ENCODE measurements at regions not wholly inside any gene's neighbourhood (a gene's known extent, or its start where the extent isn't known, plus 50 kb on each side); places are given as distances from the start of the nearest gene placed in this dataset.
A peak's percentile ranks its signal among the peaks of the same experiment; 100 is the strongest.
"Not testable (repeated sequence)": the region's sequence is repeated elsewhere in the genome, so short reads cannot be mapped to it uniquely, and the experiment has no call there.

DNA sequence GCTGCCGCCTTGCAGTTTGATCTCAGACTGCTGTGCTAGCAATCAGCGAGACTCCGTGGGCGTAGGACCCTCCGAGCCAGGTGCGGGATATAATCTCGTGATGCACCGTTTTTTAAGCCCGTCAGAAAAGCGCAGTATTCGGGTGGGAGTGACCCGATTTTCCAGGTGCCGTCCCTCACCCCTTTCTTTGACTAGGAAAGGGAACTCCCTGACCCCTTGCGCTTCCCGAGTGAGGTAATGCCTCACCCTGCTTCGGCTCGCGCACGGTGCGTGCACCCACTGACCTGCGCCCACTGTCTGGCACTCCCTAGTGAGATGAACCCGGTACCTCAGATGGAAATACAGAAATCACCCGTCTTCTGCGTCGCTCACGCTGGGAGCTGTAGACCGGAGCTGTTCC is 438.5 kb upstream of the CDH10 start:
- DNase-seq; H3K27ac ChIP-seq (ENCODE audit: low read length); H3K4me1 ChIP-seq (ENCODE audit: control insufficient read depth, insufficient read depth, low read length); H3K27me3 ChIP-seq (ENCODE audit: control insufficient read depth, insufficient read depth, low read length); H3K9me3 ChIP-seq (replicated peaks; ENCODE audit: control insufficient read depth, low read depth, low read length); H3K4me3 ChIP-seq (ENCODE audit: low read length); H3K36me3 ChIP-seq (ENCODE audit: control insufficient read depth, insufficient read depth, low read length): not testable (repeated sequence)
- 100% methylated on average over 5 of the region's 27 CpGs for WGBS (ENCODE audit: insufficient coverage)

DNA sequence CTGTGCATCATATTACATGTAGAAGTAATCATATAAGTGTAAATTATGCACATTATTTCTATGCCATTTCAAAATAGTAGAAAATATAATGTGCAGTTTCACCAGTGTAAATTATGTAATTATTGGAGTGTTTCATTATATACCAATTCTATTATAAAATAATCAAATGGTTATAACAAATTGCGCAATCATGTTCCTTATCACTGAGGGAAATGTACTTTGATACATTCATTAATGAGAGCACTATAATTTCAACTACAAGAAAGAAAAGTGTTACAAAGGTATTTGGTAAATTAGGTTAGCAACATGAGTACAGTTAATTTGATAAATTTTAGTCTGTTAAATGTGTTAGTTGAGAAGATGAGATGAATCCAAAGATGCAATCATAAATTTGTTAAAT is 421.5 kb upstream of the CDH10 start:
- no CpG with 5 or more reads among the region's 1 CpG for WGBS (ENCODE audit: insufficient coverage)
- no peak for DNase-seq
- H3K36me3 ChIP-seq (ENCODE audit: control insufficient read depth, insufficient read depth, low read length) = no peaks in the 10 kb centered on the region
- H3K4me1 ChIP-seq (ENCODE audit: control insufficient read depth, insufficient read depth, low read length) = no peaks in the 10 kb centered on the region
- no peaks in the 10 kb centered on the region for H3K27me3 ChIP-seq (ENCODE audit: control insufficient read depth, insufficient read depth, low read length)
- no peak overlapping the region for H3K4me3 ChIP-seq (ENCODE audit: low read length)
- H3K27ac ChIP-seq (ENCODE audit: low read length) = no peak overlapping the region
- H3K9me3 ChIP-seq (replicated peaks; ENCODE audit: control insufficient read depth, low read depth, low read length) = no peaks in the 10 kb centered on the region

DNA sequence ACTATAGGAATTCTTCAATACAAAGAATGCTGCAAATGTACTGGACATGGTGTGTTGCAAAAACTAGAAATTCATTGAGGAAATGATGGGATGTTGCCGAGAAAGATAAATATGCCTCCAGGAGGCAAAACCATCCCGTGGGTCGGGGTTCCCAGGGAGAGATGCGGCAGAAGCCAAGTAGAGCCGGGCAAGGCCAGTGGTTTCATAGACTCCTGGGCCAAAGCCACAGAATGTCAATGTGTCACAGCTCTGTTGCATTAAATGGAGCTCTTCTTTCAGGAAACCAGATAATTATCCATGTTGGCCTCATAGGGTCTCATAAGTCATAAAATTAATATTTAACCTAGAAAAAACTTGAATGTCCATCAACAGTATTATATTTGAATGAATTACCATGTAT is 419.5 kb upstream of the CDH10 start:
- no peak for DNase-seq
- Histone ChIP-seq H3K9me3 (replicated peaks; ENCODE audit: control insufficient read depth, low read depth, low read length) (no peaks in the 10 kb centered on the region), H3K27ac (ENCODE audit: low read length) (no peak overlapping the region), H3K4me1 (ENCODE audit: control insufficient read depth, insufficient read depth, low read length) (no peaks in the 10 kb centered on the region), H3K27me3 (ENCODE audit: control insufficient read depth, insufficient read depth, low read length) (no peaks in the 10 kb centered on the region), H3K4me3 (ENCODE audit: low read length) (no peak overlapping the region), H3K36me3 (ENCODE audit: control insufficient read depth, insufficient read depth, low read length) (no peaks in the 10 kb centered on the region)
- 89% methylated on average over 5 of the region's 5 CpGs for WGBS (ENCODE audit: insufficient coverage)

DNA sequence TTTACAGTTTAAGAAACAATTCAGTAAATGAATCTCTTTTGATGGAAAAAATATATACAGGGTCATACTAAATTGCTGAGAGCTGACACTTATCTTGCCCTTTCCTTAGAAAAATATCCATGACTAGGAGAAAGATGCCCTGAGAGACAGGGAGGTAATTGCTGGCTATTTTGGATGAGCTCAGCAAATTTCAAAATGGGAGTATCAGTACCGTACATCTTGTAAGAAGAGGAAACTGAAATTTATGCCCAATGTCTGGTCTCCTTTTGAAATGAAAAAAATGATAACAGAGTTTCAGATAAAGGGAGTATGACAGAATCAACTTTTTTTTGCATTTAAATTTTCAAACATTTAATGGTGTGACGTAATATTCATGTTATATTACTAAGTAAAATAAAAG is 415.8 kb upstream of the CDH10 start:
- no peak for DNase-seq
- no peaks in the 10 kb centered on the region for H3K4me1 ChIP-seq (ENCODE audit: control insufficient read depth, insufficient read depth, low read length)
- H3K27me3 ChIP-seq (ENCODE audit: control insufficient read depth, insufficient read depth, low read length) = no peaks in the 10 kb centered on the region
- H3K27ac ChIP-seq (ENCODE audit: low read length) = no peak overlapping the region
- H3K9me3 ChIP-seq (replicated peaks; ENCODE audit: control insufficient read depth, low read depth, low read length) = no peaks in the 10 kb centered on the region
- no peaks in the 10 kb centered on the region for H3K36me3 ChIP-seq (ENCODE audit: control insufficient read depth, insufficient read depth, low read length)
- no peak overlapping the region for H3K4me3 ChIP-seq (ENCODE audit: low read length)
- no CpG with 5 or more reads among the region's 2 CpGs for WGBS (ENCODE audit: insufficient coverage)

DNA sequence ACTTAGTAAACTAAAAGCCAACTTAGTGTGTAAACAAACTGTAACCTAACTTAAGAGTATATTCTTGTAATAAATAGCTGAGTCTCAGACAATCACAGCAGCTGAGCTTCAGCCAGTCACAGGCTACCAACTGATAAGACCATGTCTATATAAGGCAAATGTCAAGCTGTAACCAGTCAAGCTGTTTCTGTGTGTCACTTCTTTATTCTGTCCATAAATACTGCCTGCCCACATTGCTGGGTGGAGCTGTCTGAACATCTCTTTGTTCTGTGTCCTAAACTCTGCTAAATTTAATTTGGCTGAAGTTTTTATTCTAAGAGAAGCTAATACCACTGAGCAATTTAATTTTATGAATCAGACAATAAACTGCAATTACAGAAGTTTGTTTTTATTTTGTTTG is 412.1 kb upstream of the CDH10 start:
- Histone ChIP-seq H3K36me3 (ENCODE audit: control insufficient read depth, insufficient read depth, low read length) (no peaks in the 10 kb centered on the region), H3K4me3 (ENCODE audit: low read length) (no peak overlapping the region), H3K4me1 (ENCODE audit: control insufficient read depth, insufficient read depth, low read length) (no peaks in the 10 kb centered on the region), H3K27ac (ENCODE audit: low read length) (no peak overlapping the region), H3K27me3 (ENCODE audit: control insufficient read depth, insufficient read depth, low read length) (no peaks in the 10 kb centered on the region), H3K9me3 (replicated peaks; ENCODE audit: control insufficient read depth, low read depth, low read length) (no peaks in the 10 kb centered on the region)
- no peak for DNase-seq

DNA sequence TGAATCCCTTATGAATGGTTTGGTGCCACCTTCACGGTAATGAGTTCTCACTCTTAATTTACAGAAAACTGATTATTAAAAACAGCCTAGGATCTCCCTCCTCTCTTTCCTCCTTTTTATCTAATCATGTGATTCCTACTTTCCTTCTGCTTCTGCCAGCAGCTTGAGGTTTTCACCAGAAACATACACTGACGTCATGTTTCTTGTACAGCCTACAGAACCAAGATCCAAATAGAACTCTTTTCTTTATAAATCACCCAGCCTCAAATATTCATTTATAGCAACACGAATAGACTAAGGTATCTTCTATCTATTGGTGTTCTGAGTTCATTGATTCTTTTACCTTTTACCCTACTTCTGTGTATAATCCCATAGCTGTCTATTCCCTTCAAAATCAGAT is 388.9 kb upstream of the CDH10 start:
- Histone ChIP-seq H3K4me3 (ENCODE audit: low read length) (no peak overlapping the region), H3K4me1 (ENCODE audit: control insufficient read depth, insufficient read depth, low read length) (no peaks in the 10 kb centered on the region), H3K27ac (ENCODE audit: low read length) (no peak overlapping the region), H3K9me3 (replicated peaks; ENCODE audit: control insufficient read depth, low read depth, low read length) (peaks cover 3% of the 10 kb centered on the region), H3K27me3 (ENCODE audit: control insufficient read depth, insufficient read depth, low read length) (no peaks in the 10 kb centered on the region), H3K36me3 (ENCODE audit: control insufficient read depth, insufficient read depth, low read length) (no peaks in the 10 kb centered on the region)
- DNase-seq = no peak
- WGBS (ENCODE audit: insufficient coverage) = no CpG with 5 or more reads among the region's 3 CpGs

DNA sequence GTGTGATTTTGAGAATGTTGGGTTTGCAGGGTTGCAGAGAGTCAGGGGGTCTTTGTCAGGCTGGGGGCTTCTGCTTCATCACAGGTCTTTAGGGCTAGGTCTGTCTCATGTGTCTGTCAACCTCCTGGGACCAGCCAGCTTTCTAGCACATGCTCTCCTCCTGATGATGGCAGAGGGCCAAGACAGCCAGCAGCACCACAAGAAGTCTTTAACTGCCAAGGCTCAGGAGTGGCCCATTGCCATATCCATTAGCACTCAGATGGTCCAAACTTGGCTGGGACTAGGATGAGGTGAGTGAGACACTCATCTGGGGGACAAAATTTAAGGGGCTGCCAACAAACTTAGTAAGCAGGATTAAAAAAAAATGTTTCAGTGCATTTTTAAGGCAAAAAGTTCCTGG is 384.2 kb upstream of the CDH10 start:
- H3K4me1 ChIP-seq (ENCODE audit: control insufficient read depth, insufficient read depth, low read length) = no peaks in the 10 kb centered on the region
- no peak overlapping the region for H3K4me3 ChIP-seq (ENCODE audit: low read length)
- peaks cover 7% of the 10 kb centered on the region for H3K9me3 ChIP-seq (replicated peaks; ENCODE audit: control insufficient read depth, low read depth, low read length)
- DNase-seq = peak; percentile 5
- H3K27me3 ChIP-seq (ENCODE audit: control insufficient read depth, insufficient read depth, low read length) = no peaks in the 10 kb centered on the region
- no peak overlapping the region for H3K27ac ChIP-seq (ENCODE audit: low read length)
- H3K36me3 ChIP-seq (ENCODE audit: control insufficient read depth, insufficient read depth, low read length) = no peaks in the 10 kb centered on the region

DNA sequence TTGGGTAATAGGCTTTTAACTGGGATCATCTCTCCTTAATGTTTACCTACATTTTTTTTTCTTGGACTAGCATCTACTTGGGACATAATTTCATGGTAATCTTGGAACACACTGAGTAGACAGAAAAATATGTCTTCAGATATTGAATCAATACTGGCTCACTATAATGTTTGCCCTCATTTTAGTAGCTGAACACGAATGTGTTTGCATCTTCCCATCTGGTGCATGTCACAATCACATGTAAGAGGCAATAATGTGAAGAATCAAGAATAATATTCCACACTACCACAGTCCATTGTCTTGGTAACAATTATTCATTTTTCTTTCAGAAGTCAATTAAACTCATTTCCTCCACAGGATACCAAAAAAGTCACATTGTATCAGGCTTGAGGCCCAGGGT is 382.7 kb upstream of the CDH10 start:
- DNase-seq = no peak
- WGBS (ENCODE audit: insufficient coverage) = no CpG with 5 or more reads among the region's 1 CpG
- Histone ChIP-seq H3K27ac (ENCODE audit: low read length) (no peak overlapping the region), H3K4me3 (ENCODE audit: low read length) (no peak overlapping the region), H3K36me3 (ENCODE audit: control insufficient read depth, insufficient read depth, low read length) (no peaks in the 10 kb centered on the region), H3K9me3 (replicated peaks; ENCODE audit: control insufficient read depth, low read depth, low read length) (peaks cover 4% of the 10 kb centered on the region), H3K4me1 (ENCODE audit: control insufficient read depth, insufficient read depth, low read length) (no peaks in the 10 kb centered on the region), H3K27me3 (ENCODE audit: control insufficient read depth, insufficient read depth, low read length) (no peaks in the 10 kb centered on the region)

DNA sequence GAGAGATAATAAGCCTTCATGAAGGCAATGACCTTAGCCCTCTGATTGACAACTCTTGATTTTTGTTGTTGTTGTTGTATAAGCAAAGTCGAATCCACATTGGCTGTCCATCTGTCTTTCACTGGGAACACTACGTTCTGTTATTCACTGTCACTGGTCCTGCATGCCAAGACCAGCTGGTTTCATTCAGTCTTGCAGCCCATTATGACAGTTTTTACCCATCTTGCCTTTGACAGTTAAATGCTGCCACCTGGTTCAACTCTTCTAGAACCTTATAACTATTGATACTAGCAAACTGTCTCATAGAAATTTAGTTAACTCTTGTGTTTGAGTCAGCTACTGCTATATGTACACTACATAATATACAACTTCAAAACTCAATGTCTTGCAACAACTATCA is 382.3 kb upstream of the CDH10 start:
- DNase-seq = no peak
- Histone ChIP-seq H3K27ac (ENCODE audit: low read length) (no peak overlapping the region), H3K27me3 (ENCODE audit: control insufficient read depth, insufficient read depth, low read length) (no peaks in the 10 kb centered on the region), H3K4me1 (ENCODE audit: control insufficient read depth, insufficient read depth, low read length) (no peaks in the 10 kb centered on the region), H3K4me3 (ENCODE audit: low read length) (no peak overlapping the region), H3K9me3 (replicated peaks; ENCODE audit: control insufficient read depth, low read depth, low read length) (peaks cover 4% of the 10 kb centered on the region), H3K36me3 (ENCODE audit: control insufficient read depth, insufficient read depth, low read length) (no peaks in the 10 kb centered on the region)
- 67% methylated on average over 1 of the region's 2 CpGs for WGBS (ENCODE audit: insufficient coverage)

DNA sequence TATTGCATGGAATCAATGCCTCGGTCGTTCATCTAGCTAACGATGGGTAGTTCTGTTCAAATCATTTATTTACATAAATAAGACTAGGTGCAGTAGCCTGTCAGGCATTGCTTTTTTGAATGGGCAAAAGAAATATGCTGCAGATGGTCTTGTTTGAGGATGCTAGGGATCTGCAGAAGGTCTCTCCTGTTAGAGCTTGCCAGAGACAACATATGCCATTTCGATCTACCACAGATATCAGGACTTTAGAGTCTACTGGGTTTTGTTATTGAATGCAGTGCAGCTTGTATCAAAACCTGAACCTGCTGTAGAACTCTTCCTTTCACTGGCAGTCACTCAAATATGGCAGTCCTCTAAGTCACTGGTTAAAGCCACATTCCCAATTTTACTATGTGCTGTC is 381.1 kb upstream of the CDH10 start:
- Histone ChIP-seq H3K27me3 (ENCODE audit: control insufficient read depth, insufficient read depth, low read length) (no peaks in the 10 kb centered on the region), H3K27ac (ENCODE audit: low read length) (no peak overlapping the region), H3K4me3 (ENCODE audit: low read length) (no peak overlapping the region), H3K4me1 (ENCODE audit: control insufficient read depth, insufficient read depth, low read length) (no peaks in the 10 kb centered on the region), H3K36me3 (ENCODE audit: control insufficient read depth, insufficient read depth, low read length) (no peaks in the 10 kb centered on the region), H3K9me3 (replicated peaks; ENCODE audit: control insufficient read depth, low read depth, low read length) (peaks cover 4% of the 10 kb centered on the region)
- DNase-seq = no peak
- no CpG with 5 or more reads among the region's 4 CpGs for WGBS (ENCODE audit: insufficient coverage)

DNA sequence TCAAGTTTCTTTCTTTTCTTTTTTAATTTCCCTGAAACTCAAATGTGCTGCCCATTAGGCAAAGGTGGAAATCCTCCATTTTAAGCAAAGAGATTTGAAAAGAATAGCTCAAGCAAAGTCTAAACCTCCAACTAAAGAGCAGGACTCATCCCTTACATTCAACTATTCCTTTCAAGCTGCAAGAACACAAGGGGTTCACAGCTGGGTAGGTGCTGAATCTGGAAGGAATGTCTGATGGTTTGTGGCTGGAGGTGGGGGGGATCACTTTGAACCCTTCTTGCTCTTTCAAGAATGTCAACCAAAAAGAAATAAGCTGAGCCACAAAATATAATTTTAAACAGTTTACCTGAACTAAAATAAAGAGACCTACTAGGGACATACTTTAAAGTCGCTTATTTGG is 375.7 kb upstream of the CDH10 start:
- Histone ChIP-seq H3K27me3 (ENCODE audit: control insufficient read depth, insufficient read depth, low read length) (no peaks in the 10 kb centered on the region), H3K9me3 (replicated peaks; ENCODE audit: control insufficient read depth, low read depth, low read length) (peaks cover 3% of the 10 kb centered on the region), H3K27ac (ENCODE audit: low read length) (no peak overlapping the region), H3K4me3 (ENCODE audit: low read length) (no peak overlapping the region), H3K4me1 (ENCODE audit: control insufficient read depth, insufficient read depth, low read length) (no peaks in the 10 kb centered on the region), H3K36me3 (ENCODE audit: control insufficient read depth, insufficient read depth, low read length) (no peaks in the 10 kb centered on the region)
- no peak for DNase-seq
- no CpG with 5 or more reads among the region's 1 CpG for WGBS (ENCODE audit: insufficient coverage)

Data from muscle of leg (tissue), 3 donors.